ENCODE measurements at regions not wholly inside any gene's neighbourhood (a gene's known extent, or its start where the extent isn't known, plus 50 kb on each side); places are given as distances from the start of the nearest gene placed in this dataset.
A peak's percentile ranks its signal among the peaks of the same experiment; 100 is the strongest.
"Not testable (repeated sequence)": the region's sequence is repeated elsewhere in the genome, so short reads cannot be mapped to it uniquely, and the experiment has no call there.

GRCh38 chr1:232859216-232859615 lies 54.0 kb downstream of the MAP10 start:
- H3K27ac ChIP-seq, result no peak overlapping the region

GRCh38 chr1:232861107-232861506 lies 55.9 kb downstream of the MAP10 start:
- no peak overlapping the region for H3K27ac ChIP-seq
- no peak for TF ChIP-seq ZFX (IDR thresholded peaks at IDR 0.05)
- no peak for TF ChIP-seq CTCF (conservative IDR thresholded peaks at IDR 0.05)

More at GRCh38 chr1:232859216-232859615, 54.0 kb downstream of the MAP10 start:
- TF ChIP-seq ZFX (IDR thresholded peaks at IDR 0.05) (no peak), CTCF (conservative IDR thresholded peaks at IDR 0.05) (no peak)

- TF ChIP-seq ZFX (IDR thresholded peaks at IDR 0.05), result no peak
- TF ChIP-seq CTCF (conservative IDR thresholded peaks at IDR 0.05), result no peak
- H3K27ac ChIP-seq, result no peak overlapping the region
Measured at GRCh38 chr1:232863544-232864275, 58.5 kb downstream of the MAP10 start.

GRCh38 chr1:232865102-232865931 lies 60.1 kb downstream of the MAP10 start:
- H3K27ac ChIP-seq, result no peak overlapping the region
- TF ChIP-seq ZFX (IDR thresholded peaks at IDR 0.05) (no peak), CTCF (conservative IDR thresholded peaks at IDR 0.05) (no peak)

GRCh38 chr1:232868793-232869491 lies 63.7 kb downstream of the MAP10 start:
- H3K27ac ChIP-seq, result peak overlapping the region; percentile 52
- TF ChIP-seq ZFX (IDR thresholded peaks at IDR 0.05) (no peak), CTCF (conservative IDR thresholded peaks at IDR 0.05) (no peak)

- H3K27ac ChIP-seq, result not testable (repeated sequence)
Measured at GRCh38 chr1:232871291-232871969, 66.2 kb downstream of the MAP10 start.

- H3K27ac ChIP-seq, result no peak overlapping the region
- TF ChIP-seq ZFX (IDR thresholded peaks at IDR 0.05) (no peak), CTCF (conservative IDR thresholded peaks at IDR 0.05) (no peak)
Measured at GRCh38 chr1:232872284-232872683, 67.1 kb downstream of the MAP10 start.
